HG03097 (cell line): ENCODE measurements at regions not wholly inside any gene's neighbourhood (a gene's known extent, or its start where the extent isn't known, plus 50 kb on each side); places are given as distances from the start of the nearest gene placed in this dataset.

Source experiments
- ATAC-seq: cut with Tn5 transposase; IDR thresholded peaks from one replicate; pipeline ENCODE4 v1.9.1; 2021; ENCODE audit not compliant: unreplicated experiment, low FRiP score

GRCh38 chr11:92845390-92845789 lies 124.1 kb upstream of the MTNR1B start:
- ATAC-seq, result no peak

- no peak for ATAC-seq
Measured at GRCh38 chr11:92845805-92846204, 123.6 kb upstream of the MTNR1B start.

- no peak for ATAC-seq
Measured at GRCh38 chr11:92846491-92847125, 122.8 kb upstream of the MTNR1B start.

- no peak for ATAC-seq
Measured at GRCh38 chr11:92848578-92848977, 120.9 kb upstream of the MTNR1B start.

- ATAC-seq, result no peak
Measured at GRCh38 chr11:92850296-92850826, 119.1 kb upstream of the MTNR1B start.

- no peak for ATAC-seq
Measured at GRCh38 chr11:92852229-92852628, 117.2 kb upstream of the MTNR1B start.

GRCh38 chr11:92852946-92853345 lies 116.5 kb upstream of the MTNR1B start:
- ATAC-seq, result no peak

GRCh38 chr11:92854162-92854561 lies 115.3 kb upstream of the MTNR1B start:
- no peak for ATAC-seq

GRCh38 chr11:92854952-92855351 lies 114.5 kb upstream of the MTNR1B start:
- no peak for ATAC-seq

- ATAC-seq, result no peak
Measured at GRCh38 chr11:92855607-92856405, 113.6 kb upstream of the MTNR1B start.

GRCh38 chr11:92857407-92857806 lies 112.0 kb upstream of the MTNR1B start:
- ATAC-seq, result no peak

GRCh38 chr11:92859156-92859690 lies 110.2 kb upstream of the MTNR1B start:
- ATAC-seq, result no peak

GRCh38 chr11:92861634-92862033 lies 107.8 kb upstream of the MTNR1B start:
- no peak for ATAC-seq

GRCh38 chr11:92865352-92865751 lies 104.1 kb upstream of the MTNR1B start:
- ATAC-seq, result no peak

GRCh38 chr11:92866679-92867282 lies 102.7 kb upstream of the MTNR1B start:
- no peak for ATAC-seq

- no peak for ATAC-seq
Measured at GRCh38 chr11:92867913-92868619, 101.4 kb upstream of the MTNR1B start.

- ATAC-seq, result no peak
Measured at GRCh38 chr11:92869716-92870115, 99.7 kb upstream of the MTNR1B start.

- ATAC-seq, result no peak
Measured at GRCh38 chr11:92870196-92870832, 99.1 kb upstream of the MTNR1B start.

- ATAC-seq, result no peak
Measured at GRCh38 chr11:92873551-92873950, 95.9 kb upstream of the MTNR1B start.

GRCh38 chr11:92875473-92875872 lies 94.0 kb upstream of the MTNR1B start:
- ATAC-seq, result no peak
